ENCODE measurements at regions not wholly inside any gene's neighbourhood (a gene's known extent, or its start where the extent isn't known, plus 50 kb on each side); places are given as distances from the start of the nearest gene placed in this dataset.
A peak's percentile ranks its signal among the peaks of the same experiment; 100 is the strongest.

GRCh38 chr14:101184104-101184455, 280.6 kb upstream of the RTL1 start:
- DNase-seq, result no peak

GRCh38 chr14:101184572-101184971, 281.1 kb upstream of the RTL1 start:
- DNase-seq, result no peak

- no peak for DNase-seq
Measured at GRCh38 chr14:101185073-101185835, 281.7 kb upstream of the RTL1 start.

- no peak for DNase-seq
Measured at GRCh38 chr14:101185946-101186345, 282.4 kb upstream of the RTL1 start.

GRCh38 chr14:101186544-101186943, 283.0 kb upstream of the RTL1 start:
- DNase-seq, result no peak

GRCh38 chr14:101186992-101187815, 283.7 kb upstream of the RTL1 start:
- DNase-seq, result no peak

- DNase-seq, result no peak
Measured at GRCh38 chr14:101187816-101188570, 284.5 kb upstream of the RTL1 start.

- no peak for DNase-seq
Measured at GRCh38 chr14:101188571-101188915, 285.0 kb upstream of the RTL1 start.

- no peak for DNase-seq
Measured at GRCh38 chr14:101189266-101189665, 285.7 kb upstream of the RTL1 start.

- no peak for DNase-seq
Measured at GRCh38 chr14:101189962-101190560, 286.5 kb upstream of the RTL1 start.

GRCh38 chr14:101191101-101191720, 287.7 kb upstream of the RTL1 start:
- DNase-seq, result no peak

GRCh38 chr14:101191721-101192660, 288.5 kb upstream of the RTL1 start:
- DNase-seq, result no peak

- DNase-seq, result no peak
Measured at GRCh38 chr14:101192661-101193000, 289.1 kb upstream of the RTL1 start.

GRCh38 chr14:101193106-101193844, 289.8 kb upstream of the RTL1 start:
- DNase-seq, result peak; percentile 81

- DNase-seq, result no peak
Measured at GRCh38 chr14:101193845-101194372, 290.4 kb upstream of the RTL1 start.

GRCh38 chr14:101194373-101195308, 291.1 kb upstream of the RTL1 start:
- peak; percentile 97 for DNase-seq

GRCh38 chr14:101195309-101195901, 291.9 kb upstream of the RTL1 start:
- DNase-seq, result no peak

GRCh38 chr14:101196051-101196712, 292.7 kb upstream of the RTL1 start:
- no peak for DNase-seq

Measured in NCI-H345 (cell line).